MG63 (cell line): ENCODE measurements at regions not wholly inside any gene's neighbourhood (a gene's known extent, or its start where the extent isn't known, plus 50 kb on each side); places are given as distances from the start of the nearest gene placed in this dataset.
"Not testable (repeated sequence)": the region's sequence is repeated elsewhere in the genome, so short reads cannot be mapped to it uniquely, and the experiment has no call there.

Experiments
- DNase-seq: peaks from one replicate; pipeline ENCODE4 v3.0.0-alpha.2; 2020
- H3K27me3 ChIP-seq: fragments of 250-450 bp; sonication (Bioruptor Pico); 2 replicates; pipeline ENCODE4 v1.5.1; 2020; ENCODE audit warnings: mild to moderate bottlenecking, moderate library complexity
- H3K36me3 ChIP-seq: fragments of 250-450 bp; sonication (Bioruptor Pico); 2 replicates; pipeline ENCODE4 v1.5.1; 2020; ENCODE audit warnings: mild to moderate bottlenecking, moderate library complexity
- H3K4me3 ChIP-seq: fragments of 250-450 bp; sonication (Bioruptor Pico); 2 replicates; pipeline ENCODE4 v1.5.1; 2020; ENCODE audit warnings: mild to moderate bottlenecking, moderate library complexity
- H3K9me3 ChIP-seq: fragments of 250-450 bp; sonication (Bioruptor Pico); 2 replicates; pipeline ENCODE4 v1.5.1; 2020; ENCODE audit warnings: mild to moderate bottlenecking, moderate library complexity

DNA sequence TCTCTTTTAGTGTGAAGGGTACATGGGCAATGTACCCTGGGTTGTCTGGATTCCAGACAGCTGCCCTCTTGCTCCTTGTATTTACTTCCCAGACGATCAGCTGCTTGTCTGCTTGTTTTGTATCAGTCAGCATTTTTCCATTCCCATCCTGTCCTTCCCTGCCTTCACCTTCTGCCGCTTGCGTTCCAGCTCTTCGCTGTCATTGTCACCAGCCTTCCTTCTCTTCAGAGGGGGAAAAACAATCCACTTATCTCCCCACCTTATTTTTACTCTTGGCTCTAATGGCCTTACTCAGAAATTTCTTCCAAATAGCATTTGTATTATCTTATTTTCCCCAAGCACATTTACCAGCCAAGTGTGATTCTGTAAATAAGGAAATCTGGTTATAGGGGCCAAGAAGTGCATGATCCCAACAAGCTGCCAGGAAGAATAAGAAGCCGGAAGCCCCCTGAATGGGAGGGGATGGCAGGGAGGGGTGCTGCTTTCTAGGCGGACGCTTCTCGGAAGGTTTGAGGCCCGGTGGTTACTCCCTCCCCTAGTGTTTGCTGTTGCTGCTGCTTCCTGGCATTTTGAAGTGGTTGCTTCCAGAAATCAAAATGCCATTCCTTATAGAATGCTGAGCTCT, 497.6 kb downstream of the NTRK3 start:
- Histone ChIP-seq H3K9me3 (no peaks in the 10 kb centered on the region; the same call in 1 of the 2 replicates), H3K4me3 (no peak overlapping the region), H3K36me3 (no peaks in the 10 kb centered on the region; the same call in 1 of the 2 replicates), H3K27me3 (no peaks in the 10 kb centered on the region)
- DNase-seq: no peak

DNA sequence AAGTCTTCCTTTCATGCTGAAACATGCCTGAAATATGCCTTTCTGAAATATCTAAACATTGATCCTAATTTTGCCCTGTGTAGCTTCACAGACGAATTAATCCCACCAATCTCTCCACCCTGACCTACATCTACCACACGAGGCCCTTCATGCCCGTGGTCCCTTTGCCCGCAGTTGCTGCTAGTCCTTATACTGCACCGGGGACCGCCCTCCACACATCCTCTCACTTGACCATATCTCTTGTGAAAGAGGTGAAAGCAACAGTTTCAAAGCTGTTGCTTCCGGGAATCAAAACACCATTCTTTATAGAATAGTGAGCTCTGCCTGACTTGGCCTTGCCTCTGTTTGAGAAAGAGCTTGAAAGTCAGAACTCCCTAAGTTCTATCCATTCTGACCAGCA, 499.5 kb downstream of the NTRK3 start:
- Histone ChIP-seq H3K36me3 (no peaks in the 10 kb centered on the region; the same call in 1 of the 2 replicates), H3K27me3 (no peaks in the 10 kb centered on the region), H3K9me3 (no peaks in the 10 kb centered on the region; the same call in 1 of the 2 replicates), H3K4me3 (no peak overlapping the region)
- no peak for DNase-seq

DNA sequence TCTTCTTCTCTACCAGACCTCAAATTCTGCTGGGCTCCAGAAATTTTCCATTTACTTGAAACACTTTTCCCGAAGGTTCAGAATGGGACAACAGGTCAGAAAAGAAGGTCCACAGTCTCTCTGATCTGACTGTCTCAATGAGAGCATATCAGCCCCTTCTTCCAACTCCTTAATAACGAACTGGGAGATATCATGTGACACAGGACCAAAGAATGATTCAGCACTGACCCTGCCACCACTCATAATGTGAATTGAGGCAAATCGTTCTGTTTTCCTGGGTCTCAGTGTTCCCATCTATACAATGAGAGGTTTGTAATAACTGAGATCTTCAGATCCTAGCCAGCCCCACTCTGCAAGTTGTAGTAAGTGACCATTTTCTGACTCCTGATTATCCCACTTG, 500.5 kb downstream of the NTRK3 start:
- Histone ChIP-seq H3K27me3 (no peaks in the 10 kb centered on the region), H3K9me3 (no peaks in the 10 kb centered on the region), H3K4me3 (no peak overlapping the region), H3K36me3 (no peaks in the 10 kb centered on the region; the same call in 1 of the 2 replicates)
- no peak for DNase-seq

DNA sequence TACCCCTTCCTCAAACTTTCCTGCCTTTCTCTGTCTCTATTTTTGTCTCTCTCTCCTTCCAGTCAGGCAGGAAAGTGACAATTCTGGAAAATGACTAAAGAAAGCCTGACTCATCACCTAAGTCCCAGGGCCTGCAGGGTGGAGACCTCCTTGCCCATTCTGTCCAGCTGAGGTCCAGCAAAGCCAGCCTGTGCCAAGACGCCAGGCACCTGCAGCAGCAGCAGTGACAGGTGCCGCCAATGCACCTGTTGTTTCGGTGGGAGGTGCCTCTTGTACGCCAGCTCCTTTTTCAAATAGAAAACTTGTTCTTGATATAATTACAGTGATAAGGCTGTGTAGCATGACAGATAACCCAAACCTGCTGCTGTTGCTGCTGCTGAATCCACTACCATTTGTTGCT, 501.3 kb downstream of the NTRK3 start:
- H3K36me3 ChIP-seq: no peaks in the 10 kb centered on the region
- H3K4me3 ChIP-seq: no peak overlapping the region
- H3K9me3 ChIP-seq: no peaks in the 10 kb centered on the region
- no peak for DNase-seq
- H3K27me3 ChIP-seq: no peaks in the 10 kb centered on the region

DNA sequence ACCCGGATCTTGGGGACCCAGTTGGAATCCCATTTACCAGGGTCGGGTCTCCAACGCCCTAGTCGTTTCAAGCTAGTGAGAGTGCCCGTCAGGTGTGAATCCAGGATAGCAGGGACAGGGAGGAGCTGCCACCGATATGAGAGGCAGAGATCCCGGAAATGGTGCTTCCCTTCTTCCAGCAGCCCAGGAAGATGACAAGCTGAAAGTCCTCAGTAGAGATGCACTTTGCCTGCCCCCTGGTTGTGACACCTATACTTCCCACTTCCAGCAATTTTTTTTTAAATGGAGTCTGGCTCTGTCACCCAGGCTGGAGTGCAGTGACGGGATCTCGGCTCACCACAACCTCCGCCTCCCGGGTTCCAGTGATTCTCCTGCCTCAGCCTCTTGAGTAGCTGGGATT, 503.0 kb downstream of the NTRK3 start:
- H3K9me3 ChIP-seq: no peaks in the 10 kb centered on the region
- no peaks in the 10 kb centered on the region for H3K36me3 ChIP-seq
- H3K27me3 ChIP-seq: no peaks in the 10 kb centered on the region
- H3K4me3 ChIP-seq: no peak overlapping the region
- DNase-seq: no peak

DNA sequence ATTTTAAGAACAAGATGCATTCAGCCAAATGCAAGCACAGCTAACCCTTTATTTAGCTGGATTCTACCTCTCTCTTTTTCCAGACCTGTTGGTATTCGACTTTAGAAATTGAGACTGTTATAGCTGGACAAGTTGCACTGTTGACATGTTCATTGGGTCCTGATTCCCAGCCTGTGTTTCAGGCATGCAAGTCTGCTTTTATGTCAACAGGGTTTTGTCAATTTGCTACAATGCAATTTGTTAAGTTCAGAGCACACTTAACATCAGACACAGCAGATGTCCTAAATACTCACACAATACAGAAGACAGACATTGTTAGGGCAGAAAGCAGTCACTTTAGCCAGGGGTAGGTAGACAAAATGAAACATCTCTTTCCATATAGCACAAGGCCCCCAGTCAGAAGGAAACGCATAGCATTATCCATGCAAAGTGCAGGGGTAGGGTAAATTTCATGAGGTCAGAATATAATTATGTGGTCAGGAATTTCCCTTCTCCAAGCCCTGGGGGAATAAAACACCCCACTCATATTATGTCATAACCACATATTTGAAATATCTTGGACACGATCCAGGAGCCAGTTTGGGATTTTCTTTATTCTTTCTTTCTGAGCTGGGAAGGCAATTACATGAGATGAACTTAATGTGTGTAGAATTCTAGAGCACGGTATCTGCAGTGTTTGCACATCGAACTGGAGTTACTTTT, 504.1 kb downstream of the NTRK3 start:
- peak; percentile 13 for DNase-seq
- Histone ChIP-seq H3K9me3 (no peaks in the 10 kb centered on the region), H3K4me3 (no peak overlapping the region), H3K36me3 (no peaks in the 10 kb centered on the region), H3K27me3 (no peaks in the 10 kb centered on the region)

DNA sequence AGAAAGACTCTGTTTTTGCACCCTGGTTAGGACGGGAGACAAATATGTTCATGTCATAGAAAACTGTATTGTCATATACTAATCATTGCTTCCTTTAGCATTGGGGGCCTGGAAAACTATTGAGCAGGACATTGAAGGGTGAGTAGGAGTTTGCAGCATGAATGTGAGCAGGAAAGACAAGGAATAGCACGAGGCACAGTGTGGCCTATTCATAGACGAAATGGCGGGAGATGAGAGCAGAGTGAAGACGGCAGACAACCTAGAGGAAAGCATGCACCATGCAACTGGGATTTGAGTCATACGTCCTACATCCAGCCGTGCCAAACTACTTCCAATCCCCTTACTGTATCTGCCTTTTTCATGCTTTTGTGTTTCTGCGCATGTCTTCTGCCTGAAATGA, 508.1 kb downstream of the NTRK3 start:
- Histone ChIP-seq H3K27me3 (no peaks in the 10 kb centered on the region), H3K9me3 (no peaks in the 10 kb centered on the region), H3K36me3 (no peaks in the 10 kb centered on the region), H3K4me3 (no peak overlapping the region)
- DNase-seq: no peak

DNA sequence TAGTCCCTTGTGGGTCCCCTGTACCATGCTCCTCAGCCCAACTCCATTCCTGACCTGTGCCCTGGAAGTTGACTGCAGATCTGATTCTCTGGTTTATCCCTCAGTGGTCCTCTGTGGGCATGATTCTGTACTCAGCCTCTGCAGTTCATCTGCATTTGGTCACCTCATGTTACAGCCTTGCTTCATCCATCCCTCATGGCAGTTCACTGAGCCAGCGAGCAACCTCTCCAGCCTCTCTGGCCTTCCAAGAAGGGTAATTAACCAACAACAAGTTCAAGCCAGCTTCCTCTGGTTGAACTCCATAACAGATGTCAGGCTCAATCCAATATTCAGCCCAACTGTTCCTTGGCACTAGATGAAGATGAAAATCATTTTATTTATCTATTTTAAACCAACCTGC, 509.5 kb downstream of the NTRK3 start:
- no peak overlapping the region for H3K4me3 ChIP-seq
- DNase-seq: no peak
- no peaks in the 10 kb centered on the region for H3K27me3 ChIP-seq
- no peaks in the 10 kb centered on the region for H3K36me3 ChIP-seq
- H3K9me3 ChIP-seq: no peaks in the 10 kb centered on the region

DNA sequence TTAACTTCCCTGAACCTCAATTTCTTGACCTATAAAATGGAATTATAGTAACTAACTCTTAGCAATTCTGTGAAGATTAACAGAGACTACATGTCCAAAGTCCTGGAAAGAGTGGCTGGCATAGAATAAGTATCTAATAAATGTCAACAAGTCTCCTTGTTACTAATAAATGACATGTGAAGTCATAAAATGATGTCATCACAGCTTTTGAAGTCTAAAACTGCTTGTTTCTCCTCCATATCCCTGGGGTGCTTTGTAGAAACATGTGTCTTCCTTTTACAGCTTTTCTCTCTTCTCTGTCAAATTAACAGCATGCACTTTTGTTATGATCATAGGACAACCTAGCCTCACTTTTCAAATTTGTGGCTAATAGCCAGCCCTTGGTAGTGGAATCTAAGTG, 510.2 kb downstream of the NTRK3 start:
- H3K9me3 ChIP-seq: no peaks in the 10 kb centered on the region
- no peaks in the 10 kb centered on the region for H3K27me3 ChIP-seq
- no peaks in the 10 kb centered on the region for H3K36me3 ChIP-seq
- no peak for DNase-seq
- H3K4me3 ChIP-seq: no peak overlapping the region

DNA sequence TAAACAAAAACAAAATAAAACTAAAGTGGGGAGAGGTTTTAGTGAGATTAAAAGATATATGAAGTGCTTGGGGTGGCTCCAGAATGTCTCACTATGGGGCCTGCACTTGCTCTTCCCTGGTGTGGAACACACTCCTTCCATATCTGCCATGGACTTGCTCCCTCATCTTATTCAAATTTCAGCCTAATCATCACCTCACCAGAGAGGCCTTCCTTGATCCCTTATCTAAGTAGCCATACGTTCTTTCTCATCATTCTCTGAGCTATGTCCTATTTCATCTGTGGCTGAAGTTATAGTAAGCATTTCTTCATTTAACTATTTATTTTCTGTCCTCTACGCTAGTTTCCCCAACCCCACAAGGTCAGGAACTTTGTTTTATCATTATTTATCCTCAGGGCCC, 511.7 kb downstream of the NTRK3 start:
- no peak overlapping the region for H3K4me3 ChIP-seq
- H3K9me3 ChIP-seq: no peaks in the 10 kb centered on the region
- DNase-seq: no peak
- H3K36me3 ChIP-seq: no peaks in the 10 kb centered on the region
- no peaks in the 10 kb centered on the region for H3K27me3 ChIP-seq

DNA sequence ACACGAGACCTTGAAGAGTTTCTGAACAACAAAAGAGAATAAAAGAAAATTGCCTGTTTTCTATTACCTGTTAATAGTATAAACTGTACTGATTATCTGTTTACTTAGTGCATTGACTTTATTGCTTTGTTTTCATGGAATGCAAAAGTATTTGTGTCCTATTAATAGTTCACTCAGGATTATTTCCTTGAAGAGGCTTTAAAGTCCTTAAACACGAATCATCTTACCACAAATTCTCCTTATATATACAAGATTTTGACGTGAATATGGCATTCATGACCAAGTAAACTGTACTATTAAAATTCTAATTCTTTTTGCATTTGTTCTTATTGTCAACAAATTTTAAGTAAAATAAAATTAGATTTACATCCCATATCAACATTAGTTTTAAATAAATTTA, 513.0 kb downstream of the NTRK3 start:
- H3K4me3 ChIP-seq: no peak overlapping the region
- no peak for DNase-seq
- H3K36me3 ChIP-seq: no peaks in the 10 kb centered on the region
- H3K9me3 ChIP-seq: no peaks in the 10 kb centered on the region
- H3K27me3 ChIP-seq: no peaks in the 10 kb centered on the region

DNA sequence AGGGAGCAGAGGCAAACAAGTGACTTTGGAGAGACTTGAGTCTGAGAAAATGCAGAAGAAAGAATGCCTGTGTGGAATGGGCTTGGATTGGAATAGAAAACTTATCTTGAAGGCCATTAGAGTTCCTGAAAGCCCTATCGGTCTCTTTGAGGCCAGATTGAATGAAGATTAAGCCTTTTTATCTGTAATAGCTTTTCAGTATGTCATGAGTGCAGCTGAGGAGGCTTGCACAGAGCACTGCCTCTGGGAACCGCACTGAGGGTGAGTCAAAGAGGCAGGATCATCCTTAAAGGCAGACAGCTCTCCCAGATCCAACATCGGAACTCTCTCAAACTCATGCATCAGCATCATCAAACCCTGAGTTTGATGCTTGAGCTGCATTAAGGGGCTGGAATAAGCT, 515.2 kb downstream of the NTRK3 start:
- Histone ChIP-seq H3K36me3 (no peaks in the 10 kb centered on the region), H3K27me3 (no peaks in the 10 kb centered on the region), H3K9me3 (no peaks in the 10 kb centered on the region), H3K4me3 (no peak overlapping the region)
- no peak for DNase-seq

DNA sequence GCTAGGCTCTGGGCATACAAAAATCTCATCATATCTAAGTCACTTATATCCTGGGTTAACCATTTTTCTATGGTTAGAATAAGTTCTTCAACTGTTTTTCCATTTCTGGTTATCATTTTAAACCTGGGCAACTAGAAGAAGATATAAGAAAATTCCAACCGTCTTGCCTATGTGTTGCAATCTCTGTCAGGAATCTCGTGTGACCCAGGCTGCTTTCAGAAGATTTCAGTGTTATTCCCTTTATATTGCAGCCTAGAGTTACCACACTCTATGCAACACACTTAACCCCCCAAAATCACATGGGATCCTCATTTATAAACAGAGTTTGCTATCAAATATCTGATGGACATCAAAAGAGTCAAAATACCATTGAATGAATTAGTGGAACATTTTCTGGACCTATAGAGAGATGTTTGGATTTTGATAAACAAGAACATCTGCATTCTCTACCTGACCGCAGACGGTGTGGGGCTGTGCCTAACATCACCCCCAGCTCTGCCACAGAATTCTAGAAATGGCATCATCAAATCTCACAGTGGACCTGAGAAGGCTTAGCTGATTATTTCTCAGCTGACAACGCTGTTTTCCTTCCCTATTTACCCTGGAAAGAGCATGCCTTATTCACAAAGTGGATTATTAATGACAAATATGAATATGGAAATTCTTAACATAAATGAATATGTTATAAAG, 515.7 kb downstream of the NTRK3 start:
- Histone ChIP-seq H3K36me3 (no peaks in the 10 kb centered on the region), H3K4me3 (no peak overlapping the region), H3K9me3 (no peaks in the 10 kb centered on the region), H3K27me3 (no peaks in the 10 kb centered on the region)
- DNase-seq: no peak

DNA sequence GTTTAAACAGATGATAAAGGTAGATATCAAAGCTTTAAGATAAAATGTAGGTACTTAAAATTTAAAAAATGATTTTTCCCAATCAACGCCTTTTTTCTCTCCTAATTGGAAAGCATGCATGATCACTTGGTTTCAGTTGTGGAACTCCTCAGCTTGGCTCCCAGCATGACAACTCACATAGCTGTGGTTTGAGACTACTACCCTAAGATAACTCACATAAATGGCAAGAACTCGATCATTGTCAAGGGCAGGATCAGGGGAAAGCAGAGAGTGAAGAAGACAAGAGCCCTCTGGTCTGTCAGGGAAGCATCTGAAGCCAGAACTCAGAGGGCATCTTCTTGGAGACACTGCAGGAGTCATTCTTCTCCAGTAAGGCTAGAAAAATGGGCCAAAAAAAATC, 516.7 kb downstream of the NTRK3 start:
- DNase-seq: no peak
- no peaks in the 10 kb centered on the region for H3K27me3 ChIP-seq
- H3K4me3 ChIP-seq: no peak overlapping the region
- H3K9me3 ChIP-seq: no peaks in the 10 kb centered on the region
- H3K36me3 ChIP-seq: no peaks in the 10 kb centered on the region

DNA sequence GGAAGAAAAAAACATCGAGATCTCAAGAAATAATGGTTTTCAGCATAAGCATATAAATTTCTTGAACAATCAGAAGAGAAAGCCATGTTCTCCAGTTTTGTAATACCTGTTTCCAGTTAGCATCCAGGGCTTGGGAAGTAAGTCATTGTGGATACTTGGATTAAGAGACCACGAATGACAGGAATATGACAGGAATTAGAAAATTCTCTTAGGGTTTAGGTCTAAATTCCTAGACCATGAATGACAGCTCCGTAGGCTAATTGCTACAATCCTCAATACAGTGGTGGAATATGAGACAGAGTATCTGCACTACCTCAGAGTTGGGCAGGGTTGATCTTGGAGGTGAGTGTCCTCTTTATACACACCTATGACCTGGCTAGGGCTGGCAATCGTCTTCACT, 517.5 kb downstream of the NTRK3 start:
- no peaks in the 10 kb centered on the region for H3K9me3 ChIP-seq
- H3K36me3 ChIP-seq: no peaks in the 10 kb centered on the region
- DNase-seq: no peak
- no peaks in the 10 kb centered on the region for H3K27me3 ChIP-seq
- H3K4me3 ChIP-seq: no peak overlapping the region

DNA sequence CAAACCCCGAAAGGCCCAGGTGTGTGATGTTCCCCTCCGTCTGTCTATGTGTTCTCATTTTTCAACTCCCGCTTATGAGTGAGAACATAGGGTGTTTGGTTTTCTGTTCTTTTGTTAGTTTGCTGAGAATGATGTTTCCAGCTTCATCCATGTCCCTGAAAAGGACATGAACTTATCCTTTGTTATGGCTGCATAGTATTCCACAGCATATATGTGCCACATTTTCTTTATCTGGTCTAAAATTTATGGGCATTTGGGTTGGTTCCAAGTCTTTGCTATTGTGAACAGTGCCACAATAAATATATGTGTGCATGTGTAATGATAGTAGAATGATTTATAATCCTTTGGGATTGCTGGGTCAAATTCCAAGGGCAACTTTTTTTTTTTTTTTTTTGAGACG, 519.1 kb downstream of the NTRK3 start:
- DNase-seq, H3K4me3 ChIP-seq, H3K36me3 ChIP-seq, H3K9me3 ChIP-seq, H3K27me3 ChIP-seq: not testable (repeated sequence)

DNA sequence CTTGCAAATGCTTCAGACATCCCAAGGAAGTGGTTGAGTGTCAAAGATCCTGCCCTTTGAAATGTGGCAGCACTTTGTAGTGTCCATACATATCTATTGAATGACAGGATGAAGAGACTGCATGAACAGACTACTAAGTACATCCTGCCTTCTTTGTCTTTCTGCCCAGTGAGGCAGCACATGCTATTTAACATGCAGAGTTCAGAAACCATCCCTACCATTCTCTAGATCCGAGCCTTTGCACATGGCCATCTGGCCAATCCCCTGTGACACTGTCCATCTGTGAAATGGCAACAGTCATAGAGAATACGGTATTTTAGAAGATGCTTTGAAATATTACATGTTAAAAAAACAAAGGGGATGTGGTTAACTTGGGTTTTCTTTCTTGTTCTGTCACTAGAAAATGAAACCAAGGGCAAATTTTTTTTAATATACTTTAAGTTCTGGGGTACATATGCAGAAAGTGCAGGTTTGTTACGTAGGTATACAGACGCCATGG, 519.6 kb downstream of the NTRK3 start:
- Histone ChIP-seq H3K4me3 (no peak overlapping the region), H3K27me3 (no peaks in the 10 kb centered on the region), H3K9me3 (no peaks in the 10 kb centered on the region), H3K36me3 (no peaks in the 10 kb centered on the region)
- DNase-seq: no peak

DNA sequence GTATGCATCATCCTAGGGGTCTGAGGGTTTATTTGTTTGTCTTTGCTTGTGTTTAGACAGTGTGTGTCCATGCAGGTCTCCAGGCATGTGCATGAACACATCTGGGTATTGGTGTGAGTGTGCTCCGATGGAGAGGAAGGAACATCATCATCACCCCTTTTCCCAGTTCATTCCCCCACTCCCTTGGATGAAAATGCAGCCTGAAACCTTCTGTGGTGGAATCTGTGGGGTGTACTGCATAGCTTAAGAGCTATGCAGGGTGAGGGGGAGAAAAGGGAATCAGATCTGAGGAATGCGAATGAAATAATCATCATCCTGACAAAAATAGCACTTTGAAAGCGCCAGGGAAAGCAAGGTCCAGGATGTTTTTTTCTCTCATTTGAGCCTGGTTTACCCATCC, 520.1 kb downstream of the NTRK3 start:
- no peaks in the 10 kb centered on the region for H3K27me3 ChIP-seq
- H3K9me3 ChIP-seq: no peaks in the 10 kb centered on the region
- no peak overlapping the region for H3K4me3 ChIP-seq
- DNase-seq: no peak
- H3K36me3 ChIP-seq: no peaks in the 10 kb centered on the region
